ENCODE measurements at regions not wholly inside any gene's neighbourhood (a gene's known extent, or its start where the extent isn't known, plus 50 kb on each side); places are given as distances from the start of the nearest gene placed in this dataset.

- peaks cover 9 to 10% of the 10 kb centered on the region in 2 donors for H3K27me3 Mint-ChIP-seq
- DNase-seq (no peak), ATAC-seq (replicated peaks) (no peak)
- H3K4me1 Mint-ChIP-seq, result no peaks in the 10 kb centered on the region
- H3K4me3 Mint-ChIP-seq, result no peak overlapping the region
- H3K27ac Mint-ChIP-seq, result no peak overlapping the region
- H3K9me3 Mint-ChIP-seq, result peaks cover 0 to 2% of the 10 kb centered on the region in 2 donors
- H3K36me3 Mint-ChIP-seq, result no peaks in the 10 kb centered on the region
Measured at GRCh38 chr11:112801025-112801816, 160.0 kb upstream of the NCAM1 start.

- Mint-ChIP-seq H3K27me3 (peaks cover 9 to 10% of the 10 kb centered on the region in 2 donors), H3K36me3 (no peaks in the 10 kb centered on the region), H3K9me3 (peaks cover 0 to 2% of the 10 kb centered on the region in 2 donors), H3K4me1 (no peaks in the 10 kb centered on the region), H3K27ac (no peak overlapping the region), H3K4me3 (no peak overlapping the region)
- ATAC-seq (replicated peaks) (no peak), DNase-seq (no peak)
Measured at GRCh38 chr11:112801817-112802088, 159.5 kb upstream of the NCAM1 start.

GRCh38 chr11:112805658-112806057 lies 155.6 kb upstream of the NCAM1 start:
- Mint-ChIP-seq H3K4me3 (no peak overlapping the region), H3K36me3 (no peaks in the 10 kb centered on the region), H3K27me3 (no peaks in the 10 kb centered on the region), H3K4me1 (no peaks in the 10 kb centered on the region), H3K9me3 (peaks cover 0 to 2% of the 10 kb centered on the region in 2 donors), H3K27ac (no peak overlapping the region)
- no peak for DNase-seq
- no peak for ATAC-seq (replicated peaks)

GRCh38 chr11:112806256-112806655 lies 155.0 kb upstream of the NCAM1 start:
- Mint-ChIP-seq H3K4me1 (no peaks in the 10 kb centered on the region), H3K27ac (no peak overlapping the region), H3K36me3 (no peaks in the 10 kb centered on the region), H3K9me3 (peaks cover 0 to 2% of the 10 kb centered on the region in 2 donors), H3K27me3 (no peaks in the 10 kb centered on the region), H3K4me3 (no peak overlapping the region)
- ATAC-seq (replicated peaks) (no peak), DNase-seq (no peak)

- Mint-ChIP-seq H3K4me3 (no peak overlapping the region), H3K27me3 (no peaks in the 10 kb centered on the region), H3K4me1 (no peaks in the 10 kb centered on the region), H3K36me3 (no peaks in the 10 kb centered on the region), H3K9me3 (peaks cover 0 to 2% of the 10 kb centered on the region in 2 donors), H3K27ac (no peak overlapping the region)
- ATAC-seq (replicated peaks) (no peak), DNase-seq (no peak)
Measured at GRCh38 chr11:112806876-112807275, 154.3 kb upstream of the NCAM1 start.

GRCh38 chr11:112809429-112809828 lies 151.8 kb upstream of the NCAM1 start:
- no peaks in the 10 kb centered on the region for H3K4me1 Mint-ChIP-seq
- no peaks in the 10 kb centered on the region for H3K36me3 Mint-ChIP-seq
- H3K4me3 Mint-ChIP-seq, result no peak overlapping the region
- peaks cover 0 to 3% of the 10 kb centered on the region in 2 donors for H3K9me3 Mint-ChIP-seq
- no peak for ATAC-seq (replicated peaks)
- no peak overlapping the region for H3K27ac Mint-ChIP-seq
- H3K27me3 Mint-ChIP-seq, result no peaks in the 10 kb centered on the region
- DNase-seq, result no peak

GRCh38 chr11:112810951-112811350 lies 150.3 kb upstream of the NCAM1 start:
- H3K36me3 Mint-ChIP-seq, result no peaks in the 10 kb centered on the region

GRCh38 chr11:112811783-112812182 lies 149.4 kb upstream of the NCAM1 start:
- Mint-ChIP-seq H3K9me3 (peaks cover 0 to 3% of the 10 kb centered on the region in 2 donors), H3K27ac (no peak overlapping the region), H3K36me3 (no peaks in the 10 kb centered on the region), H3K4me1 (no peaks in the 10 kb centered on the region), H3K27me3 (no peaks in the 10 kb centered on the region), H3K4me3 (no peak overlapping the region)
- DNase-seq, result no peak
- ATAC-seq (replicated peaks), result no peak

More at GRCh38 chr11:112810951-112811350, 150.3 kb upstream of the NCAM1 start:
- ATAC-seq (replicated peaks), result no peak
- DNase-seq, result no peak
- Mint-ChIP-seq H3K9me3 (peaks cover 0 to 3% of the 10 kb centered on the region in 2 donors), H3K27me3 (no peaks in the 10 kb centered on the region), H3K4me1 (no peaks in the 10 kb centered on the region), H3K4me3 (no peak overlapping the region), H3K27ac (no peak overlapping the region)

- Mint-ChIP-seq H3K27ac (no peak overlapping the region), H3K27me3 (no peaks in the 10 kb centered on the region), H3K9me3 (peaks cover 0 to 3% of the 10 kb centered on the region in 2 donors), H3K4me1 (no peaks in the 10 kb centered on the region), H3K4me3 (no peak overlapping the region), H3K36me3 (no peaks in the 10 kb centered on the region)
- ATAC-seq (replicated peaks) (no peak), DNase-seq (no peak)
Measured at GRCh38 chr11:112812729-112813128, 148.5 kb upstream of the NCAM1 start.

- Mint-ChIP-seq H3K4me3 (no peak overlapping the region), H3K36me3 (no peaks in the 10 kb centered on the region), H3K27ac (no peak overlapping the region), H3K9me3 (peaks cover 0 to 4% of the 10 kb centered on the region in 2 donors), H3K4me1 (no peaks in the 10 kb centered on the region), H3K27me3 (no peaks in the 10 kb centered on the region)
- ATAC-seq (replicated peaks) (no peak), DNase-seq (no peak)
Measured at GRCh38 chr11:112814168-112814567, 147.1 kb upstream of the NCAM1 start.

GRCh38 chr11:112817376-112817775 lies 143.8 kb upstream of the NCAM1 start:
- H3K27me3 Mint-ChIP-seq, result no peaks in the 10 kb centered on the region
- H3K4me3 Mint-ChIP-seq, result no peak overlapping the region
- no peaks in the 10 kb centered on the region for H3K36me3 Mint-ChIP-seq
- no peak overlapping the region for H3K27ac Mint-ChIP-seq
- no peaks in the 10 kb centered on the region for H3K4me1 Mint-ChIP-seq
- ATAC-seq (replicated peaks), result no peak
- DNase-seq, result no peak
- H3K9me3 Mint-ChIP-seq, result peaks cover 0 to 4% of the 10 kb centered on the region in 2 donors

GRCh38 chr11:112822478-112823274 lies 138.5 kb upstream of the NCAM1 start:
- Mint-ChIP-seq H3K4me1 (no peaks in the 10 kb centered on the region), H3K36me3 (no peaks in the 10 kb centered on the region), H3K4me3 (no peak overlapping the region), H3K9me3 (peaks cover 3 to 4% of the 10 kb centered on the region in 2 donors), H3K27ac (no peak overlapping the region), H3K27me3 (peaks cover 0 to 3% of the 10 kb centered on the region in 2 donors)
- ATAC-seq (replicated peaks) (no peak), DNase-seq (no peak)

- Mint-ChIP-seq H3K9me3 (peaks cover 3 to 4% of the 10 kb centered on the region in 2 donors), H3K4me1 (no peaks in the 10 kb centered on the region), H3K4me3 (no peak overlapping the region), H3K27ac (no peak overlapping the region), H3K27me3 (peaks cover 0 to 3% of the 10 kb centered on the region in 2 donors), H3K36me3 (no peaks in the 10 kb centered on the region)
- no peak for DNase-seq
- ATAC-seq (replicated peaks), result no peak
Measured at GRCh38 chr11:112826026-112826425, 135.2 kb upstream of the NCAM1 start.

GRCh38 chr11:112826788-112827187 lies 134.4 kb upstream of the NCAM1 start:
- Mint-ChIP-seq H3K27ac (no peak overlapping the region), H3K36me3 (no peaks in the 10 kb centered on the region), H3K9me3 (peaks cover 3 to 4% of the 10 kb centered on the region in 2 donors), H3K4me1 (no peaks in the 10 kb centered on the region), H3K27me3 (peaks cover 0 to 3% of the 10 kb centered on the region in 2 donors), H3K4me3 (no peak overlapping the region)
- DNase-seq, result no peak
- no peak for ATAC-seq (replicated peaks)

- Mint-ChIP-seq H3K9me3 (peaks cover 4 to 5% of the 10 kb centered on the region in 2 donors), H3K27ac (no peak overlapping the region), H3K4me3 (no peak overlapping the region), H3K27me3 (peaks cover 0 to 3% of the 10 kb centered on the region in 2 donors), H3K36me3 (no peaks in the 10 kb centered on the region), H3K4me1 (no peaks in the 10 kb centered on the region)
- no peak for ATAC-seq (replicated peaks)
- DNase-seq, result no peak
Measured at GRCh38 chr11:112828421-112828820, 132.8 kb upstream of the NCAM1 start.
